ENCODE measurements at regions not wholly inside any gene's neighbourhood (a gene's known extent, or its start where the extent isn't known, plus 50 kb on each side); places are given as distances from the start of the nearest gene placed in this dataset.

- Mint-ChIP-seq H3K27ac (no peak overlapping the region), H3K27me3 (ENCODE audit: insufficient read depth) (no peaks in the 10 kb centered on the region), H3K36me3 (ENCODE audit: low read depth) (no peaks in the 10 kb centered on the region), H3K4me1 (peaks cover 4% of the 10 kb centered on the region), H3K9me3 (peaks cover 8% of the 10 kb centered on the region), H3K4me3 (no peak overlapping the region)
- 100% methylated on average over 1 of the region's 1 CpG; no CpG with 5 or more reads in 1 of the 2 experiments for WGBS, 2 experiments (ENCODE audit: insufficient coverage in 1 of 2, insufficient read length in 1 of 2)
- no peak overlapping the region for H3K27ac ChIP-seq (ENCODE audit: low read depth, low read length)
- DNase-seq: no peak
- H3K27me3 ChIP-seq (ENCODE audit: control insufficient read depth, insufficient read depth, low read length, poor library complexity, severe bottlenecking): no peaks in the 10 kb centered on the region
- TF ChIP-seq, protein P1, sequence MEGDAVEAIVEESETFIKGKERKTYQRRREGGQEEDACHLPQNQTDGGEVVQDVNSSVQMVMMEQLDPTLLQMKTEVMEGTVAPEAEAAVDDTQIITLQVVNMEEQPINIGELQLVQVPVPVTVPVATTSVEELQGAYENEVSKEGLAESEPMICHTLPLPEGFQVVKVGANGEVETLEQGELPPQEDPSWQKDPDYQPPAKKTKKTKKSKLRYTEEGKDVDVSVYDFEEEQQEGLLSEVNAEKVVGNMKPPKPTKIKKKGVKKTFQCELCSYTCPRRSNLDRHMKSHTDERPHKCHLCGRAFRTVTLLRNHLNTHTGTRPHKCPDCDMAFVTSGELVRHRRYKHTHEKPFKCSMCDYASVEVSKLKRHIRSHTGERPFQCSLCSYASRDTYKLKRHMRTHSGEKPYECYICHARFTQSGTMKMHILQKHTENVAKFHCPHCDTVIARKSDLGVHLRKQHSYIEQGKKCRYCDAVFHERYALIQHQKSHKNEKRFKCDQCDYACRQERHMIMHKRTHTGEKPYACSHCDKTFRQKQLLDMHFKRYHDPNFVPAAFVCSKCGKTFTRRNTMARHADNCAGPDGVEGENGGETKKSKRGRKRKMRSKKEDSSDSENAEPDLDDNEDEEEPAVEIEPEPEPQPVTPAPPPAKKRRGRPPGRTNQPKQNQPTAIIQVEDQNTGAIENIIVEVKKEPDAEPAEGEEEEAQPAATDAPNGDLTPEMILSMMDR (conservative IDR thresholded peaks at IDR 0.05): no peak
- no peak overlapping the region for H3K9ac ChIP-seq (ENCODE audit: extremely low read depth, low read length, poor library complexity, severe bottlenecking)
- H3K4me3 ChIP-seq (ENCODE audit: low read length): no peak overlapping the region
- no peaks in the 10 kb centered on the region for H3K4me1 ChIP-seq (ENCODE audit: control insufficient read depth, insufficient read depth, low read length)
- H3K36me3 ChIP-seq (ENCODE audit: control insufficient read depth, insufficient read depth, low read length): no peaks in the 10 kb centered on the region
- peaks cover 19% of the 10 kb centered on the region for H3K9me3 ChIP-seq (ENCODE audit: control insufficient read depth, low read length)
Measured at GRCh38 chr5:153116916-153117315, 373.6 kb upstream of the GRIA1 start.

DNA sequence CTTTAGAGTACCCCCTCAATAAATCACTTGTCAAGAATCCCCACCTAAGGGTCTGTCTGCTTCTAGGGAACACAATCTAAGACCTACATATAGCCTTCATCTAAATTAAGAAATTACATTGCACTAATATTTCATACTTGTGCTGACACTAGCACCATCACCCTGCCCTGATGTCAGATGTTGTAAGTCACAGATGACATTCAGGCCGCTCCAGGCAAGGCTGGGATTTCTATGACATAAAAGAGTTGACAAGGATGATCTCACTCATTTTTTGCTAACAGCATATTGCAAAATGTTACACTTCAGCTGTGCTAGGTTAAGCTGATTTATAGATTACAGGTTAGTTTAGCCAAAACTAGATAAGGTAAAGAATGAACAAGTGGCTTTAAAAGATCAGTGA, 372.5 kb upstream of the GRIA1 start:
- Histone ChIP-seq H3K4me1 (ENCODE audit: control insufficient read depth, insufficient read depth, low read length) (no peaks in the 10 kb centered on the region), H3K4me3 (ENCODE audit: low read length) (no peak overlapping the region), H3K36me3 (ENCODE audit: control insufficient read depth, insufficient read depth, low read length) (no peaks in the 10 kb centered on the region), H3K9ac (ENCODE audit: extremely low read depth, low read length, poor library complexity, severe bottlenecking) (no peak overlapping the region), H3K9me3 (ENCODE audit: control insufficient read depth, low read length) (peaks cover 19% of the 10 kb centered on the region), H3K27ac (ENCODE audit: low read depth, low read length) (no peak overlapping the region), H3K27me3 (ENCODE audit: control insufficient read depth, insufficient read depth, low read length, poor library complexity, severe bottlenecking) (no peaks in the 10 kb centered on the region)
- Mint-ChIP-seq H3K4me1 (peaks cover 14% of the 10 kb centered on the region), H3K36me3 (ENCODE audit: low read depth) (no peaks in the 10 kb centered on the region), H3K27me3 (ENCODE audit: insufficient read depth) (no peaks in the 10 kb centered on the region), H3K27ac (no peak overlapping the region), H3K9me3 (peaks cover 8% of the 10 kb centered on the region), H3K4me3 (no peak overlapping the region)
- TF ChIP-seq, protein P1 (conservative IDR thresholded peaks at IDR 0.05): no peak
- no peak for DNase-seq
- WGBS, 2 experiments (ENCODE audit: insufficient coverage in 1 of 2, insufficient read length in 1 of 2): 100% methylated on average over 1 of the region's 1 CpG; no CpG with 5 or more reads in 1 of the 2 experiments

GRCh38 chr5:153122403-153122802, 368.1 kb upstream of the GRIA1 start:
- H3K36me3 ChIP-seq (ENCODE audit: control insufficient read depth, insufficient read depth, low read length): no peaks in the 10 kb centered on the region
- H3K27me3 ChIP-seq (ENCODE audit: control insufficient read depth, insufficient read depth, low read length, poor library complexity, severe bottlenecking): no peaks in the 10 kb centered on the region
- TF ChIP-seq, protein P1 (conservative IDR thresholded peaks at IDR 0.05): no peak
- H3K4me3 Mint-ChIP-seq: no peak overlapping the region
- no peaks in the 10 kb centered on the region for H3K9me3 Mint-ChIP-seq
- peaks cover 14% of the 10 kb centered on the region for H3K4me1 Mint-ChIP-seq
- no peaks in the 10 kb centered on the region for H3K27me3 Mint-ChIP-seq (ENCODE audit: insufficient read depth)
- peaks cover 6% of the 10 kb centered on the region for H3K9me3 ChIP-seq (ENCODE audit: control insufficient read depth, low read length)
- no peak overlapping the region for H3K27ac Mint-ChIP-seq
- no peak overlapping the region for H3K27ac ChIP-seq (ENCODE audit: low read depth, low read length)
- H3K4me3 ChIP-seq (ENCODE audit: low read length): no peak overlapping the region
- no peak overlapping the region for H3K9ac ChIP-seq (ENCODE audit: extremely low read depth, low read length, poor library complexity, severe bottlenecking)
- 16 to 17% methylated on average over 1 to 2 of the region's 2 CpGs for WGBS, 2 experiments (ENCODE audit: insufficient coverage in 1 of 2, insufficient read length in 1 of 2)
- no peaks in the 10 kb centered on the region for H3K36me3 Mint-ChIP-seq (ENCODE audit: low read depth)
- no peak for DNase-seq
- H3K4me1 ChIP-seq (ENCODE audit: control insufficient read depth, insufficient read depth, low read length): no peaks in the 10 kb centered on the region

Measured in endodermal cell (in vitro differentiated cells).